ENCODE measurements at regions not wholly inside any gene's neighbourhood (a gene's known extent, or its start where the extent isn't known, plus 50 kb on each side); places are given as distances from the start of the nearest gene placed in this dataset.
"Not testable (repeated sequence)": the region's sequence is repeated elsewhere in the genome, so short reads cannot be mapped to it uniquely, and the experiment has no call there.

GRCh38 chr18:45343365-45343764 lies 271.9 kb upstream of the SLC14A2 start:
- in situ Hi-C loops (cut with HindIII; ENCODE audit: extremely low pct_ligation_motif_present, low pct_unique_long_range_greater_than_20kb): no loop called here

GRCh38 chr18:45344680-45345079 lies 270.6 kb upstream of the SLC14A2 start:
- H3K27ac ChIP-seq (ENCODE audit: extremely low read length, insufficient read depth, low read length); H3K9me3 ChIP-seq (ENCODE audit: low read length); POLR2A ChIA-PET; CTCF ChIA-PET (ENCODE audit: low intra/inter-chr PET ratio, low total read pairs); intact Hi-C loops (cut with micrococcal nuclease; ENCODE audit: unreplicated experiment); FAIRE-seq; H3K4me3 ChIP-seq (replicated peaks in 1 of 3; ENCODE audit: insufficient read depth in 1 of 3, low read depth in 2 of 3, low read length in 3 of 3); H3K79me2 ChIP-seq (ENCODE audit: insufficient read depth, low read length); H3K4me2 ChIP-seq (ENCODE audit: low read depth, low read length); H3K4me1 ChIP-seq (ENCODE audit: insufficient read depth, low read length); H3K27me3 ChIP-seq (ENCODE audit: control insufficient read depth in 1 of 2, insufficient read depth in 2 of 2, low read length in 2 of 2); H4K20me1 ChIP-seq (ENCODE audit: insufficient read depth, low read length); DNase-seq (ENCODE audit: low spot score); H2AFZ ChIP-seq (ENCODE audit: low read length); H3K36me3 ChIP-seq (replicated peaks in 1 of 2; ENCODE audit: control insufficient read depth in 1 of 2, insufficient read depth in 2 of 2, low read length in 2 of 2); H3K9ac ChIP-seq (ENCODE audit: insufficient read depth, low read depth, low read length); BruUV-seq (replicated peaks); in situ Hi-C loops (cut with HindIII; ENCODE audit: extremely low pct_ligation_motif_present, low pct_unique_long_range_greater_than_20kb); ATAC-seq: not testable (repeated sequence)
- WGBS (ENCODE audit: low lambda C conversion rate): 6% methylated on average over 5 of the region's 6 CpGs

More at GRCh38 chr18:45343365-45343764, 271.9 kb upstream of the SLC14A2 start:
- under 1% methylated on average over 5 of the region's 5 CpGs for WGBS (ENCODE audit: low lambda C conversion rate)
- no TSS peak for BruUV-seq (replicated peaks)
- no peak overlapping the region for H3K27ac ChIP-seq (ENCODE audit: extremely low read length, insufficient read depth, low read length)
- no peak overlapping the region for H3K4me3 ChIP-seq (replicated peaks in 1 of 3; ENCODE audit: insufficient read depth in 1 of 3, low read depth in 2 of 3, low read length in 3 of 3)
- H2AFZ ChIP-seq (ENCODE audit: low read length): no peak overlapping the region
- no peaks in the 10 kb centered on the region for H3K4me1 ChIP-seq (ENCODE audit: insufficient read depth, low read length)
- intact Hi-C loops (cut with micrococcal nuclease; ENCODE audit: unreplicated experiment): no loop called here
- H3K4me2 ChIP-seq (ENCODE audit: low read depth, low read length): no peak overlapping the region
- no peaks in the 10 kb centered on the region for H3K36me3 ChIP-seq (replicated peaks in 1 of 2; ENCODE audit: control insufficient read depth in 1 of 2, insufficient read depth in 2 of 2, low read length in 2 of 2)
- no peaks in the 10 kb centered on the region for H3K9me3 ChIP-seq (ENCODE audit: low read length)
- no peaks in the 10 kb centered on the region for H3K27me3 ChIP-seq (ENCODE audit: control insufficient read depth in 1 of 2, insufficient read depth in 2 of 2, low read length in 2 of 2)
- DNase-seq (ENCODE audit: low spot score): no peak
- TF ChIP-seq TEF (CRISPR knock-in tag; IDR thresholded peaks at IDR 0.05): no peak
- TF ChIP-seq ZFP90 (CRISPR knock-in tag; IDR thresholded peaks at IDR 0.05; ENCODE audit: borderline replicate concordance): no peak
- no peak for TF ChIP-seq ETV5 (CRISPR knock-in tag; IDR thresholded peaks at IDR 0.05; ENCODE audit: borderline replicate concordance)
- no peak for TF ChIP-seq HNF4G (IDR thresholded peaks at IDR 0.05; ENCODE audit: borderline replicate concordance, low read depth, low read length)
- TF ChIP-seq HNF4G (CRISPR knock-in tag; IDR thresholded peaks at IDR 0.05; ENCODE audit: borderline replicate concordance, low read depth): no peak
- no peak for TF ChIP-seq MIER2 (CRISPR knock-in tag; IDR thresholded peaks at IDR 0.05)
- TF ChIP-seq ZNF350 (CRISPR knock-in tag; IDR thresholded peaks at IDR 0.05; ENCODE audit: borderline replicate concordance, low read depth): no peak
- ChIA-PET CTCF (ENCODE audit: low intra/inter-chr PET ratio, low total read pairs) (no interaction called here), POLR2A (no interaction called here)
- H3K79me2 ChIP-seq (ENCODE audit: insufficient read depth, low read length): no peaks in the 10 kb centered on the region
- H3K9ac ChIP-seq (ENCODE audit: insufficient read depth, low read depth, low read length): no peak overlapping the region
- ATAC-seq: no peak
- no peak for FAIRE-seq
- H4K20me1 ChIP-seq (ENCODE audit: insufficient read depth, low read length): no peaks in the 10 kb centered on the region
